GM12892 (cell line): ENCODE measurements at regions not wholly inside any gene's neighbourhood (a gene's known extent, or its start where the extent isn't known, plus 50 kb on each side); places are given as distances from the start of the nearest gene placed in this dataset.

Experiments
- POLR2A ChIP-seq: IDR thresholded peaks from 2 replicates; pipeline ENCODE4 v1.6.1; 2011; ENCODE audit warnings: low read depth, low read length, control low read depth
- POLR2AphosphoS5 ChIP-seq: IDR thresholded peaks from 2 replicates; pipeline ENCODE4 v1.6.1; 2011; ENCODE audit warnings: low read depth, low read length, control low read depth

DNA sequence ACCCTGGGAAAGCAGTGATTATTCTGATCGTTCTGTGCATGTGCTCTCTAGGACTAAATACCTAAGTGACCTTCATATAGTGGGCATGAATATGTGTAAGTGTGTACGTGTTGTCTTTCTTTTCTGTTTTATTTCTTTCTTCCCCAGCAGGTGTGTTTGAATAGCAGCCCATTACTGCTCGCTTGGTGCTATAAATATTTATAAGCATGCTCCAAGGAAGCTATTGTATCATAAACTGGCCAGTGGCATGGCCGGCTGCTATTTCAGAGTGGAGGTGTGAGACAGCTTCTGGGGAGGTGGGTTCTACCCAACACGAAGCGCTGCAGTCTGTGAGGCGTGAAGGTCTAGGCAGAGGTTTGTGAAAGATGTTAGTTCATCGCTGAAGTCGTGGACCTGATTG is 641.8 kb downstream of the NTRK3 start:
- TF ChIP-seq POLR2AphosphoS5 (no peak), POLR2A (no peak)
